Neural cell (in vitro differentiated cells): ENCODE measurements at regions not wholly inside any gene's neighbourhood (a gene's known extent, or its start where the extent isn't known, plus 50 kb on each side); places are given as distances from the start of the nearest gene placed in this dataset.

ENCODE experiments used
- H2AFZ ChIP-seq: fragments of 200-600, 300-800 bp; sonication (generic), shearing (Covaris generic); 2 replicates; pipeline ENCODE4 v1.6.0; 2014; ENCODE audit warnings: low read depth, mild to moderate bottlenecking, antibody characterized with exemption, low read length, moderate library complexity
- H3F3A ChIP-seq: fragments of 200-600 bp; shearing (Covaris generic); 2 replicates; pipeline ENCODE4 v1.6.1; 2016; ENCODE audit warnings: mild to moderate bottlenecking, moderate library complexity, mixed read lengths, antibody characterized with exemption, low read length; ENCODE audit not compliant: insufficient read depth, poor library complexity, severe bottlenecking
- H3K27ac ChIP-seq: fragments of 200-600, 300-800 bp; sonication (generic), shearing (Covaris generic); 2 replicates; pipeline ENCODE4 v1.5.1; 2014; ENCODE audit warnings: mild to moderate bottlenecking, low read length, moderate library complexity
- H3K27me3 ChIP-seq: fragments of 300-800, 200-600 bp; sonication (generic), shearing (Covaris generic); 2 replicates; pipeline ENCODE4 v1.6.0; 2014; ENCODE audit warnings: mild to moderate bottlenecking, low read depth, low read length, moderate library complexity; ENCODE audit not compliant: insufficient read depth
- H3K36me3 ChIP-seq: fragments of 300-800, 200-600 bp; sonication (generic), shearing (Covaris generic); 2 replicates; pipeline ENCODE4 v1.5.1; 2014; ENCODE audit warnings: mild to moderate bottlenecking, antibody characterized with exemption, low read length, moderate library complexity; ENCODE audit not compliant: insufficient read depth
- H3K4me2 ChIP-seq: fragments of 300-800, 200-600 bp; sonication (generic), shearing (Covaris generic); 2 replicates; pipeline ENCODE4 v1.6.0; 2014; ENCODE audit warnings: mild to moderate bottlenecking, low read length
- H3K4me3 ChIP-seq: fragments of 300-800, 200-600 bp; sonication (generic), shearing (Covaris generic); 2 replicates; pipeline ENCODE4 v1.5.1; 2014; ENCODE audit warnings: mild to moderate bottlenecking, low read length, moderate library complexity
- H3K79me2 ChIP-seq: fragments of 200-600 bp; shearing (Covaris generic); replicated peaks from 2 replicates; pipeline ENCODE4 v1.6.0; 2014; ENCODE audit warnings: mild to moderate bottlenecking, low read length, moderate library complexity; ENCODE audit not compliant: insufficient read depth
- H3K9ac ChIP-seq: fragments of 300-800, 200-600 bp; sonication (generic), shearing (Covaris generic); 2 replicates; pipeline ENCODE4 v1.6.1; 2016; ENCODE audit warnings: mild to moderate bottlenecking, low read length, mixed read lengths
- H3K9me2 ChIP-seq: fragments of 200-600 bp; shearing (Covaris generic); 2 replicates; pipeline ENCODE4 v1.6.1; 2016; ENCODE audit warnings: mild to moderate bottlenecking, low read length, mixed read lengths; ENCODE audit not compliant: insufficient read depth
- H3K9me3 ChIP-seq: fragments of 200-600, 300-800 bp; sonication (generic), shearing (Covaris generic); 2 replicates; pipeline ENCODE4 v1.6.1; 2016; ENCODE audit warnings: mild to moderate bottlenecking, mixed run types, low read length, moderate library complexity, mixed read lengths
- H4K20me1 ChIP-seq: fragments of 200-600 bp; shearing (Covaris generic); 2 replicates; pipeline ENCODE4 v1.6.1; 2016; ENCODE audit warnings: mild to moderate bottlenecking, mixed run types; ENCODE audit not compliant: insufficient read depth
- EP300 ChIP-seq: fragments of 450-650 bp; conservative IDR thresholded peaks from 2 replicates; pipeline ENCODE4 v1.6.1; 2014; ENCODE audit warnings: antibody characterized with exemption, mild to moderate bottlenecking, moderate library complexity; ENCODE audit not compliant: poor library complexity, severe bottlenecking
- EZH2 ChIP-seq: fragments of 200-600, 300-800 bp; shearing (Covaris generic), sonication (generic); IDR thresholded peaks from 2 replicates; pipeline ENCODE4 v1.6.1; 2014; ENCODE audit warnings: antibody characterized with exemption, low read length, borderline replicate concordance, mild to moderate bottlenecking; ENCODE audit not compliant: insufficient read depth, poor library complexity, severe bottlenecking
- MXI1 ChIP-seq: fragments of 450-650 bp; conservative IDR thresholded peaks from 2 replicates; pipeline ENCODE4 v1.6.1; 2014; ENCODE audit warnings: antibody characterized with exemption, mild to moderate bottlenecking; ENCODE audit not compliant: poor library complexity, severe bottlenecking
- POLR2AphosphoS5 ChIP-seq: IDR thresholded peaks from 2 replicates; pipeline ENCODE4 v1.6.1; 2012
- RAD21 ChIP-seq: fragments of 450-650 bp; conservative IDR thresholded peaks from 2 replicates; pipeline ENCODE4 v1.6.1; 2014; ENCODE audit warnings: antibody characterized with exemption, mild to moderate bottlenecking, moderate library complexity
- SMC3 ChIP-seq: fragments of 450-650 bp; conservative IDR thresholded peaks from 2 replicates; pipeline ENCODE4 v1.6.1; 2014; ENCODE audit warnings: antibody characterized with exemption, mild to moderate bottlenecking, moderate library complexity; ENCODE audit not compliant: poor library complexity
- TAF1 ChIP-seq: IDR thresholded peaks from 2 replicates; pipeline ENCODE4 v1.6.1; 2012; ENCODE audit warnings: low read depth
- TF ChIP-seq, protein P1 (sequence below): fragments of 450-650 bp; IDR thresholded peaks from 2 replicates; pipeline ENCODE4 v1.5.1; 2014; ENCODE audit warnings: antibody characterized with exemption, mild to moderate bottlenecking, moderate library complexity; ENCODE audit not compliant: poor library complexity, severe bottlenecking
- TF ChIP-seq, protein P2 (sequence below): IDR thresholded peaks from 2 replicates; pipeline ENCODE4 v1.6.1; 2012; ENCODE audit warnings: borderline replicate concordance

- H3K9me3 ChIP-seq = no peaks in the 10 kb centered on the region
- H3K27me3 ChIP-seq = no peaks in the 10 kb centered on the region
- H3K27ac ChIP-seq = no peak overlapping the region
- TF ChIP-seq RAD21 (no peak), SMC3 (no peak), POLR2AphosphoS5 (no peak), EZH2 (no peak), TAF1 (no peak), MXI1 (no peak), EP300 (no peak)
- TF ChIP-seq, protein P1, sequence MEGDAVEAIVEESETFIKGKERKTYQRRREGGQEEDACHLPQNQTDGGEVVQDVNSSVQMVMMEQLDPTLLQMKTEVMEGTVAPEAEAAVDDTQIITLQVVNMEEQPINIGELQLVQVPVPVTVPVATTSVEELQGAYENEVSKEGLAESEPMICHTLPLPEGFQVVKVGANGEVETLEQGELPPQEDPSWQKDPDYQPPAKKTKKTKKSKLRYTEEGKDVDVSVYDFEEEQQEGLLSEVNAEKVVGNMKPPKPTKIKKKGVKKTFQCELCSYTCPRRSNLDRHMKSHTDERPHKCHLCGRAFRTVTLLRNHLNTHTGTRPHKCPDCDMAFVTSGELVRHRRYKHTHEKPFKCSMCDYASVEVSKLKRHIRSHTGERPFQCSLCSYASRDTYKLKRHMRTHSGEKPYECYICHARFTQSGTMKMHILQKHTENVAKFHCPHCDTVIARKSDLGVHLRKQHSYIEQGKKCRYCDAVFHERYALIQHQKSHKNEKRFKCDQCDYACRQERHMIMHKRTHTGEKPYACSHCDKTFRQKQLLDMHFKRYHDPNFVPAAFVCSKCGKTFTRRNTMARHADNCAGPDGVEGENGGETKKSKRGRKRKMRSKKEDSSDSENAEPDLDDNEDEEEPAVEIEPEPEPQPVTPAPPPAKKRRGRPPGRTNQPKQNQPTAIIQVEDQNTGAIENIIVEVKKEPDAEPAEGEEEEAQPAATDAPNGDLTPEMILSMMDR = no peak
- TF ChIP-seq, protein P2, sequence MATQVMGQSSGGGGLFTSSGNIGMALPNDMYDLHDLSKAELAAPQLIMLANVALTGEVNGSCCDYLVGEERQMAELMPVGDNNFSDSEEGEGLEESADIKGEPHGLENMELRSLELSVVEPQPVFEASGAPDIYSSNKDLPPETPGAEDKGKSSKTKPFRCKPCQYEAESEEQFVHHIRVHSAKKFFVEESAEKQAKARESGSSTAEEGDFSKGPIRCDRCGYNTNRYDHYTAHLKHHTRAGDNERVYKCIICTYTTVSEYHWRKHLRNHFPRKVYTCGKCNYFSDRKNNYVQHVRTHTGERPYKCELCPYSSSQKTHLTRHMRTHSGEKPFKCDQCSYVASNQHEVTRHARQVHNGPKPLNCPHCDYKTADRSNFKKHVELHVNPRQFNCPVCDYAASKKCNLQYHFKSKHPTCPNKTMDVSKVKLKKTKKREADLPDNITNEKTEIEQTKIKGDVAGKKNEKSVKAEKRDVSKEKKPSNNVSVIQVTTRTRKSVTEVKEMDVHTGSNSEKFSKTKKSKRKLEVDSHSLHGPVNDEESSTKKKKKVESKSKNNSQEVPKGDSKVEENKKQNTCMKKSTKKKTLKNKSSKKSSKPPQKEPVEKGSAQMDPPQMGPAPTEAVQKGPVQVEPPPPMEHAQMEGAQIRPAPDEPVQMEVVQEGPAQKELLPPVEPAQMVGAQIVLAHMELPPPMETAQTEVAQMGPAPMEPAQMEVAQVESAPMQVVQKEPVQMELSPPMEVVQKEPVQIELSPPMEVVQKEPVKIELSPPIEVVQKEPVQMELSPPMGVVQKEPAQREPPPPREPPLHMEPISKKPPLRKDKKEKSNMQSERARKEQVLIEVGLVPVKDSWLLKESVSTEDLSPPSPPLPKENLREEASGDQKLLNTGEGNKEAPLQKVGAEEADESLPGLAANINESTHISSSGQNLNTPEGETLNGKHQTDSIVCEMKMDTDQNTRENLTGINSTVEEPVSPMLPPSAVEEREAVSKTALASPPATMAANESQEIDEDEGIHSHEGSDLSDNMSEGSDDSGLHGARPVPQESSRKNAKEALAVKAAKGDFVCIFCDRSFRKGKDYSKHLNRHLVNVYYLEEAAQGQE = no peak
- H3K4me2 ChIP-seq = no peak overlapping the region
- H3F3A ChIP-seq = no peaks in the 10 kb centered on the region
- no peaks in the 10 kb centered on the region for H3K9me2 ChIP-seq
- no peak overlapping the region for H3K4me3 ChIP-seq
- no peak overlapping the region for H2AFZ ChIP-seq
- H3K9ac ChIP-seq = no peak overlapping the region
- no peaks in the 10 kb centered on the region for H3K79me2 ChIP-seq
- H4K20me1 ChIP-seq = no peaks in the 10 kb centered on the region
- no peaks in the 10 kb centered on the region for H3K36me3 ChIP-seq
Observed at GRCh38 chr12:92492995-92493394, 209.8 kb upstream of the PLEKHG7 start.

GRCh38 chr12:92492291-92492690 is 210.5 kb upstream of the PLEKHG7 start:
- Histone ChIP-seq H3K27me3 (no peaks in the 10 kb centered on the region), H3K27ac (no peak overlapping the region), H3K4me2 (no peak overlapping the region), H3K9me2 (no peaks in the 10 kb centered on the region), H3K36me3 (no peaks in the 10 kb centered on the region), H3K79me2 (no peaks in the 10 kb centered on the region), H3F3A (no peaks in the 10 kb centered on the region), H4K20me1 (no peaks in the 10 kb centered on the region), H3K4me3 (no peak overlapping the region), H2AFZ (no peak overlapping the region), H3K9ac (no peak overlapping the region), H3K9me3 (no peaks in the 10 kb centered on the region)
- TF ChIP-seq, protein P2 = no peak
- TF ChIP-seq, protein P1 = no peak
- TF ChIP-seq EZH2 (no peak), TAF1 (no peak), SMC3 (no peak), MXI1 (no peak), POLR2AphosphoS5 (no peak), RAD21 (no peak), EP300 (no peak)
